Activated CD4-positive, CD25-positive, alpha-beta regulatory T cell treated with anti-CD3 and anti-CD28 coated beads, Interleukin-2, amount 50 U/mL, for 16 hours (primary cell): ENCODE measurements at regions not wholly inside any gene's neighbourhood (a gene's known extent, or its start where the extent isn't known, plus 50 kb on each side); places are given as distances from the start of the nearest gene placed in this dataset.

Source experiments
- DNase-seq: peaks from one replicate; pipeline ENCODE4 v3.0.0-alpha.2; 2020; ENCODE audit warnings: low read depth, low spot score

GRCh38 chr7:67823345-67823744 is 826.7 kb downstream of the TYW1 start:
- no peak for DNase-seq

- no peak for DNase-seq
Measured at GRCh38 chr7:67825356-67825755, 828.7 kb downstream of the TYW1 start.

- DNase-seq = no peak
Measured at GRCh38 chr7:67841896-67842295, 845.3 kb downstream of the TYW1 start.

GRCh38 chr7:67842571-67842970 is 845.9 kb downstream of the TYW1 start:
- no peak for DNase-seq

GRCh38 chr7:67843001-67843565 is 846.5 kb downstream of the TYW1 start:
- no peak for DNase-seq

- no peak for DNase-seq
Measured at GRCh38 chr7:67843615-67844014, 847.0 kb downstream of the TYW1 start.

GRCh38 chr7:67847092-67847787 is 850.6 kb downstream of the TYW1 start:
- DNase-seq = no peak

GRCh38 chr7:67854221-67855178 is 857.9 kb downstream of the TYW1 start:
- DNase-seq = no peak

GRCh38 chr7:67855322-67855721 is 858.7 kb downstream of the TYW1 start:
- no peak for DNase-seq

- DNase-seq = no peak
Measured at GRCh38 chr7:67856046-67856445, 859.4 kb downstream of the TYW1 start.

- DNase-seq = no peak
Measured at GRCh38 chr7:67857698-67858097, 861.1 kb downstream of the TYW1 start.

GRCh38 chr7:67858931-67859330 is 862.3 kb downstream of the TYW1 start:
- DNase-seq = no peak

- no peak for DNase-seq
Measured at GRCh38 chr7:67863911-67864310, 867.3 kb downstream of the TYW1 start.

GRCh38 chr7:67866054-67866453 is 869.4 kb downstream of the TYW1 start:
- no peak for DNase-seq

GRCh38 chr7:67866812-67867211 is 870.2 kb downstream of the TYW1 start:
- DNase-seq = no peak

GRCh38 chr7:67870396-67870795 is 873.8 kb downstream of the TYW1 start:
- no peak for DNase-seq

- no peak for DNase-seq
Measured at GRCh38 chr7:67875558-67875957, 878.9 kb downstream of the TYW1 start.

- no peak for DNase-seq
Measured at GRCh38 chr7:67878808-67879207, 882.2 kb downstream of the TYW1 start.

- DNase-seq = no peak
Measured at GRCh38 chr7:67882843-67883242, 886.2 kb downstream of the TYW1 start.

GRCh38 chr7:67890316-67890715 is 893.7 kb downstream of the TYW1 start:
- no peak for DNase-seq

- no peak for DNase-seq
Measured at GRCh38 chr7:67894746-67895145, 898.1 kb downstream of the TYW1 start.

- no peak for DNase-seq
Measured at GRCh38 chr7:67896721-67897120, 900.1 kb downstream of the TYW1 start.

- no peak for DNase-seq
Measured at GRCh38 chr7:67900456-67900855, 903.8 kb downstream of the TYW1 start.
